ENCODE measurements at regions not wholly inside any gene's neighbourhood (a gene's known extent, or its start where the extent isn't known, plus 50 kb on each side); places are given as distances from the start of the nearest gene placed in this dataset.

GRCh38 chr9:105193560-105193959 is 50.9 kb upstream of the SLC44A1 start:
- TF ChIP-seq CTCF (IDR thresholded peaks at IDR 0.05) (no peak), POLR2A (IDR thresholded peaks at IDR 0.05) (no peak)
- Histone ChIP-seq H3K9me3 (no peaks in the 10 kb centered on the region), H3K36me3 (no peaks in the 10 kb centered on the region), H3K27ac (no peak overlapping the region), H3K4me3 (no peak overlapping the region), H3K27me3 (no peaks in the 10 kb centered on the region), H3K4me1 (no peaks in the 10 kb centered on the region)
- no peak for DNase-seq

- H3K4me1 ChIP-seq, result no peaks in the 10 kb centered on the region
- H3K27ac ChIP-seq, result no peak overlapping the region
- H3K27me3 ChIP-seq, result no peaks in the 10 kb centered on the region
- H3K9me3 ChIP-seq, result no peaks in the 10 kb centered on the region
- no peak for DNase-seq
- H3K4me3 ChIP-seq, result no peak overlapping the region
- H3K36me3 ChIP-seq, result no peaks in the 10 kb centered on the region
- TF ChIP-seq CTCF (IDR thresholded peaks at IDR 0.05) (no peak), POLR2A (IDR thresholded peaks at IDR 0.05) (no peak)
Observed at GRCh38 chr9:105194234-105194633, 50.2 kb upstream of the SLC44A1 start.

All from Peyer's patch (tissue), 4 donors.